Activated naive CD8-positive, alpha-beta T cell treated with anti-CD3 and anti-CD28 coated beads, Interleukin-2, amount 10 ng/mL, durations not matched to agents 7 days and 5 days (primary cell): ENCODE measurements at regions not wholly inside any gene's neighbourhood (a gene's known extent, or its start where the extent isn't known, plus 50 kb on each side); places are given as distances from the start of the nearest gene placed in this dataset.

Experiments used
- ATAC-seq: fragments of 150-1000 bp; cut with Tn5 transposase; one replicate; pipeline ENCODE4 v1.10.0; 2021; ENCODE audit warnings: low read depth, moderate library complexity
- POLR2A ChIA-PET: fragments of 350-600 bp; sonication (Branson Sonifier 250); formaldehyde crosslinking; loops from one replicate; lab custom pipeline; 2021; ENCODE audit warnings: antibody characterized with exemption; lab: Charles Lee
- DNase-seq: peaks from one replicate; pipeline ENCODE4 v3.0.0; 2021
- H3K27ac Mint-ChIP-seq: one replicate; pipeline ENCODE4 v1.8.0; 2022; ENCODE audit warnings: mild to moderate bottlenecking, mixed read lengths
- H3K27me3 Mint-ChIP-seq: one replicate; pipeline ENCODE4 v1.8.0; 2022; ENCODE audit warnings: mild to moderate bottlenecking, moderate library complexity, mixed read lengths
- H3K36me3 Mint-ChIP-seq: one replicate; pipeline ENCODE4 v1.8.0; 2021; ENCODE audit warnings: mild to moderate bottlenecking, mixed read lengths
- H3K4me1 Mint-ChIP-seq: one replicate; pipeline ENCODE4 v1.8.0; 2021; ENCODE audit warnings: mixed read lengths
- H3K4me3 Mint-ChIP-seq: one replicate; pipeline ENCODE4 v1.8.0; 2022; ENCODE audit warnings: mild to moderate bottlenecking, moderate library complexity, mixed read lengths
- H3K9me3 Mint-ChIP-seq: one replicate; pipeline ENCODE4 v1.8.0; 2021; ENCODE audit warnings: mixed read lengths

- no peak for DNase-seq
- no peak overlapping the region for H3K27ac Mint-ChIP-seq
- no peaks in the 10 kb centered on the region for H3K4me1 Mint-ChIP-seq
- no peaks in the 10 kb centered on the region for H3K36me3 Mint-ChIP-seq
- no peak for ATAC-seq
- no peak overlapping the region for H3K4me3 Mint-ChIP-seq
- POLR2A ChIA-PET = no interaction called here
- H3K9me3 Mint-ChIP-seq = peaks cover 8% of the 10 kb centered on the region
- H3K27me3 Mint-ChIP-seq = no peaks in the 10 kb centered on the region
These were observed 1103.6 kb downstream of the AMY1C start for GRCh38 chr1:104853276-104853675.

GRCh38 chr1:104854529-104854928, 1104.8 kb downstream of the AMY1C start:
- DNase-seq (no peak), ATAC-seq (no peak)
- H3K4me3 Mint-ChIP-seq = no peak overlapping the region
- peaks cover 11% of the 10 kb centered on the region for H3K9me3 Mint-ChIP-seq
- H3K27me3 Mint-ChIP-seq = no peaks in the 10 kb centered on the region
- H3K27ac Mint-ChIP-seq = no peak overlapping the region
- no peaks in the 10 kb centered on the region for H3K36me3 Mint-ChIP-seq
- no peaks in the 10 kb centered on the region for H3K4me1 Mint-ChIP-seq
- POLR2A ChIA-PET = no interaction called here

- Mint-ChIP-seq H3K9me3 (peaks cover 11% of the 10 kb centered on the region), H3K4me1 (no peaks in the 10 kb centered on the region), H3K27ac (no peak overlapping the region), H3K27me3 (no peaks in the 10 kb centered on the region), H3K4me3 (no peak overlapping the region), H3K36me3 (no peaks in the 10 kb centered on the region)
- POLR2A ChIA-PET = no interaction called here
- DNase-seq (no peak), ATAC-seq (no peak)
These were observed 1105.9 kb downstream of the AMY1C start for GRCh38 chr1:104855550-104855949.

DNA sequence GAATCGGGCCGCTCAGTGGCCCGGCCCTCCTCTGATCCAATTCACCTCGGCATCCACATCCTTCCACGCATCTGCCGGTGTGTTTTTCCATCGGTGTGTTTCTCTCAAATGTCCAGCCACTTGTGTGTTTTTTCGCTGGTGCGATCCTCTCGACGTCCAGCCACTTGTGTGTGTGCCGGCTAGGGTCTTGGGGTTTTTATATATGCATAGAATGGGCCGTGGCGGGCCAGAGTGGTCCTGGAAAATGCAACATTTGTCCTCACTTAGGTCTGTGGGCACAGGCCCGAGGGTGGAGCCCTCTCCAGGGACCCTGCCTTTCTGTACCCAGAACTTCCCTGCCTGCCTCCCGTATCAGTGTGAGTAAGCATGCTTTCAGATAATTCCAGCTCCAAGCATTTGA, 1106.4 kb downstream of the AMY1C start:
- Mint-ChIP-seq H3K4me1 (no peaks in the 10 kb centered on the region), H3K36me3 (no peaks in the 10 kb centered on the region), H3K27ac (no peak overlapping the region), H3K9me3 (peaks cover 11% of the 10 kb centered on the region), H3K27me3 (no peaks in the 10 kb centered on the region), H3K4me3 (no peak overlapping the region)
- no peak for ATAC-seq
- DNase-seq = no peak
- POLR2A ChIA-PET = no interaction called here

GRCh38 chr1:104856518-104856917, 1106.8 kb downstream of the AMY1C start:
- no peaks in the 10 kb centered on the region for H3K27me3 Mint-ChIP-seq
- H3K4me3 Mint-ChIP-seq = no peak overlapping the region

GRCh38 chr1:104868794-104869193, 1119.1 kb downstream of the AMY1C start:
- H3K4me3 Mint-ChIP-seq = no peak overlapping the region
- H3K9me3 Mint-ChIP-seq = peaks cover 8% of the 10 kb centered on the region
- H3K4me1 Mint-ChIP-seq = no peaks in the 10 kb centered on the region
- H3K27me3 Mint-ChIP-seq = no peaks in the 10 kb centered on the region
- POLR2A ChIA-PET = no interaction called here
- ATAC-seq (no peak), DNase-seq (no peak)
- H3K36me3 Mint-ChIP-seq = no peaks in the 10 kb centered on the region
- H3K27ac Mint-ChIP-seq = no peak overlapping the region

More at GRCh38 chr1:104856518-104856917, 1106.8 kb downstream of the AMY1C start:
- DNase-seq (no peak), ATAC-seq (no peak)
- Mint-ChIP-seq H3K4me1 (no peaks in the 10 kb centered on the region), H3K27ac (no peak overlapping the region), H3K36me3 (no peaks in the 10 kb centered on the region), H3K9me3 (peaks cover 11% of the 10 kb centered on the region)
- POLR2A ChIA-PET = no interaction called here

DNA sequence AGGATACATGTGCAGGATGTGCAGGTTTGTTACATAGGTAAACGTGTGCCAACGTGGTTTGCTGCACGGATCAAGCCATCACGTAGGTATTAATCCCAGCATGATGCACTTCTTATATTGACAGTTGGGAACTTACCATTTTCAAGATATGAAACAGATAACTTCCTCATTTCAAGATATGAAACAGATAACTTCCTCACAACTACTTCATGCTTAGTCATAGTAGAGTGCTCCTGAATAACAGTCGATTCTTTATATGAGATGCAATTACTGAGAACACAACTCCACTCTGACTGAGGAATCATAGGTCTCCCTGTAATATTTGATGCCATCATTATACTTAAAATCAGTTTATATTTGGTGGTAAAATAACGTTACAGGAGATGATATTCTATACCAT, 1124.3 kb downstream of the AMY1C start:
- ATAC-seq = no peak
- no peak overlapping the region for H3K4me3 Mint-ChIP-seq

DNA sequence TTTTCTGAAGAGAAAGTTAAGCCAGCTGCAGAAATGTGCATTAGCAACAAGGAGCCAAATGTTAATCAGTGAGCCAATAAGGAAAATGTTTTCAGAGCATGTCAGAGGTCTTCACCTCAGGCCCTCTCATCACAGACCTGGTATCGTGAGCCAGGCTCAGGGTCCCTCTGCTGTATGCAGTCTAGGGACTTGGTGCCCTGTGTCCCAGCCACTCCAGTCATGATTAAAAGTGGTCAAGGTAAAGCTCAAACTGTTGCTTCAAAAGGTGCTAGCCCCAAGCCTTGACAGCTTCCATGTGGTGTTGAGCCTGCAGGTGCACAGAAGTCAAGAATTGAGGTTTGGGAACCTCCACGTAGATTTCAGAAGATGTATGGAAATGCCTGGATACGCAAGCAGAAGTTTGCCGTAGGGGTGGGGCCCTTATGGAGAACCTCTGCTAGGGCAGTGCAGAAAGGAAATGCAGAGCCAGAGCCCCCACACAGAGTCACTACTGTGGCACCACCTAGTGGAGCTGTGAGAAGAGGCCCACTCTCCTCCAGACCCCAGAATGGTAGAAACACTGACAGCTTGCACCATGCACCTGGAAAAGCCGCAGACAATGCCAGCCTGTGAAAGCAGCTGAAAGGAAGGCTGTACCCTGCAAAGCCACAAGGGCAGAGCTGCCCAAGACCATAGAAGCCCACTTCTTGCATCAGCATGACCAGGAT, 1128.7 kb downstream of the AMY1C start:
- Mint-ChIP-seq H3K27me3 (no peaks in the 10 kb centered on the region), H3K27ac (no peak overlapping the region), H3K4me3 (no peak overlapping the region), H3K9me3 (no peaks in the 10 kb centered on the region), H3K36me3 (no peaks in the 10 kb centered on the region), H3K4me1 (no peaks in the 10 kb centered on the region)
- no peak for DNase-seq
- no peak for ATAC-seq
- POLR2A ChIA-PET = no interaction called here

More for the DNA sequence above, 1124.3 kb downstream of the AMY1C start:
- Mint-ChIP-seq H3K27me3 (no peaks in the 10 kb centered on the region), H3K9me3 (peaks cover 2% of the 10 kb centered on the region), H3K27ac (no peak overlapping the region), H3K36me3 (no peaks in the 10 kb centered on the region), H3K4me1 (no peaks in the 10 kb centered on the region)
- POLR2A ChIA-PET = no interaction called here
- no peak for DNase-seq

DNA sequence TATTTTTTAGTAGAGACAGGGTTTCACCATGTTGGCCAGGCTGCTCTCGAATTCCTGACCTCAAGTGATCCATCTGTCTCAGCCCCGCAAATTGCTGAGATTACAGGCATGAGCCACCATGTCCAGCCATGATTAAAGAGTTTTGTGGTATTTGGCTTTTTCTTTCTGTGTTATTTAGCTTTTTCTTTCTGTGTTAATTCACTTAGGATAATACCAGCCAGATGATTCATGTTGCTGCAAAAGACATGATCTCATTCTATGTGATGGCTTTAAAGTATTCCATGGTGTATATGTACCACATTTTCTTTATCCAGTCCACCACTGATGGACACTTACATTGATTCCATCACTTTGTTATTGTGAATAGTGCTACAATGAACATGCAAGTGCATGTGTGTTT, 1135.2 kb downstream of the AMY1C start:
- no peaks in the 10 kb centered on the region for H3K4me1 Mint-ChIP-seq
- peaks cover 3% of the 10 kb centered on the region for H3K9me3 Mint-ChIP-seq
- DNase-seq (no peak), ATAC-seq (no peak)
- no peaks in the 10 kb centered on the region for H3K36me3 Mint-ChIP-seq
- H3K27ac Mint-ChIP-seq = no peak overlapping the region
- H3K4me3 Mint-ChIP-seq = no peak overlapping the region
- POLR2A ChIA-PET = no interaction called here
- no peaks in the 10 kb centered on the region for H3K27me3 Mint-ChIP-seq

- Mint-ChIP-seq H3K9me3 (peaks cover 10% of the 10 kb centered on the region), H3K4me3 (no peak overlapping the region), H3K36me3 (no peaks in the 10 kb centered on the region), H3K4me1 (no peaks in the 10 kb centered on the region), H3K27me3 (no peaks in the 10 kb centered on the region), H3K27ac (no peak overlapping the region)
- ATAC-seq (no peak), DNase-seq (no peak)
- POLR2A ChIA-PET = no interaction called here
These were observed 1155.6 kb downstream of the AMY1C start for GRCh38 chr1:104905322-104905721.

DNA sequence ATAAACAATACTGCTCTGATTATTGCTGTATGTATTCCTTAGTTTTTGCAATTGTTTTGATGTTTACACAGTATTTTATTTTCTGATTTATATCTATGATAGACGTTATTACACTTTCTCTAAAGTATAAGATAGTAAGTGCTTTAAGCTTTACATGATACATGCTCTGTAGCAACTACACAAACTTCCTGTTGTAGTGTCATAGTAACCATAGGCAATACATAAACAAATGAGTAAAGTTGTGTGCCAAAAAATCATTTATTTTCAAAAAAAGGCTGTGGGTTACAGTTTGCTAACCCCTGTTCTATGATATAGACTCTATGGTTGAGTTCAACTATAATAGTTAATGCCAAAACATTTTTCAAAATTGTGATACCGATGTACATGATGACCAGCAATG, 1156.4 kb downstream of the AMY1C start:
- H3K4me1 Mint-ChIP-seq = no peaks in the 10 kb centered on the region
- peaks cover 12% of the 10 kb centered on the region for H3K9me3 Mint-ChIP-seq
- POLR2A ChIA-PET = no interaction called here
- no peaks in the 10 kb centered on the region for H3K36me3 Mint-ChIP-seq
- no peak for ATAC-seq
- H3K27me3 Mint-ChIP-seq = no peaks in the 10 kb centered on the region
- DNase-seq = no peak
- H3K4me3 Mint-ChIP-seq = no peak overlapping the region
- H3K27ac Mint-ChIP-seq = no peak overlapping the region

- Mint-ChIP-seq H3K4me1 (no peaks in the 10 kb centered on the region), H3K36me3 (no peaks in the 10 kb centered on the region), H3K27me3 (no peaks in the 10 kb centered on the region), H3K27ac (no peak overlapping the region), H3K4me3 (no peak overlapping the region), H3K9me3 (peaks cover 13% of the 10 kb centered on the region)
- ATAC-seq = no peak
- POLR2A ChIA-PET = no interaction called here
- DNase-seq = no peak
These were observed 1169.5 kb downstream of the AMY1C start for GRCh38 chr1:104919188-104919587.

- Mint-ChIP-seq H3K9me3 (peaks cover 9% of the 10 kb centered on the region), H3K27me3 (no peaks in the 10 kb centered on the region), H3K27ac (no peak overlapping the region), H3K4me3 (no peak overlapping the region), H3K4me1 (no peaks in the 10 kb centered on the region), H3K36me3 (no peaks in the 10 kb centered on the region)
- POLR2A ChIA-PET = no interaction called here
- DNase-seq (no peak), ATAC-seq (no peak)
These were observed 1171.8 kb downstream of the AMY1C start for GRCh38 chr1:104921525-104921924.

GRCh38 chr1:104923075-104923474, 1173.4 kb downstream of the AMY1C start:
- DNase-seq = no peak
- H3K36me3 Mint-ChIP-seq = no peaks in the 10 kb centered on the region
- no peaks in the 10 kb centered on the region for H3K4me1 Mint-ChIP-seq
- no peak overlapping the region for H3K27ac Mint-ChIP-seq
- H3K4me3 Mint-ChIP-seq = no peak overlapping the region
- ATAC-seq = no peak
- H3K27me3 Mint-ChIP-seq = no peaks in the 10 kb centered on the region
- POLR2A ChIA-PET = no interaction called here
- H3K9me3 Mint-ChIP-seq = peaks cover 6% of the 10 kb centered on the region
